HG03108 (cell line): ENCODE measurements at regions not wholly inside any gene's neighbourhood (a gene's known extent, or its start where the extent isn't known, plus 50 kb on each side); places are given as distances from the start of the nearest gene placed in this dataset.
"Not testable (repeated sequence)": the region's sequence is repeated elsewhere in the genome, so short reads cannot be mapped to it uniquely, and the experiment has no call there.

Experiments used
- ATAC-seq: cut with Tn5 transposase; IDR thresholded peaks from one replicate; pipeline ENCODE4 v1.9.1; 2021; ENCODE audit warnings: moderate library complexity; ENCODE audit not compliant: unreplicated experiment

DNA sequence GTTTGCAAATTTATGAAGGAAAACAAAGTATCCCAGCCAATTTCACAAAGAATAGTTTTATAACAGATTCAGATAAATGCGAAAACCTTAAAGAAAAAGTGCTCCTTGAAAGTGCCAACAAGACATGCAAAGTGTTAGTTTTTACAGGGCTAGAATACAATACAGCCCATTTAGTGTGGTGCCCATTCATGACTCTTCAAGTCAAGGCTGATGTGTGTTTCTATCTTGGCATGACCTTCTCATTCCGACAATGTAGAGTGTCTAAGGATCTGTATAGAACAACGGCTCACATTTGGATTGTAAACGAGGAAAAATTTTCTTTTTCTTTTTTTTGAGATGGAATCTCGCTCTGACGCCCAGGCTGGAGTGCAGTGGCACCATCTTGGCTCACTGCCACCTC lies 205.2 kb upstream of the SEMA6A start:
- ATAC-seq = no peak

DNA sequence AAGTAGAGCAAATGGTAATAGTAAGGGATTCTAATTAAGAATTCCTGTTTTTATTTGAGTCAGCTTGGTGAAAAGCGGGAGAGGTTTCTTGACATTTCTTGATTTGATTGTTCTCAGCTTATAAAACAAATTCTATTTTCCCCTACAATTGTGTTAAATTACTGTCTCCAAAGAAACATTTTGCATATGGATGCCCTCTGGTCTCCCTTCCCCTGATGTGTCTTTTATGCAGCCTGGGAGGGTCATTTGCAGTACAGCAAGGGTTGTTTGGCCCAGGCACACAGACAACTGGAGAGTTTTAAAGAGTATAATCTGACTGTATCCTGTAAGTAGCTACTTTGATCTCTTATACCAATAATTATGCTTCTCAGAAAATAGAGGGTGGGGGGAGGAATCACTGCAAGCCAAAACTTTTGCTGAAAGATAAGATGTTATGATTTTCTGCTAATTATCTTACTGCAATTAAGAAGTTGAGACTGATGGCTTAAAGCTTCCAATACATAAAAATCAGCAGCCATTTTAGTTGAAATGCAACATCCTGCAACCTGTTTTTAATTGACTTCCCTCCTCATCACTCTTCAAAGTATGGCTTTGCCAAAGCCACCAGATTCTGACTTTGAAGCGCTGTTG lies 204.1 kb upstream of the SEMA6A start:
- ATAC-seq = no peak

DNA sequence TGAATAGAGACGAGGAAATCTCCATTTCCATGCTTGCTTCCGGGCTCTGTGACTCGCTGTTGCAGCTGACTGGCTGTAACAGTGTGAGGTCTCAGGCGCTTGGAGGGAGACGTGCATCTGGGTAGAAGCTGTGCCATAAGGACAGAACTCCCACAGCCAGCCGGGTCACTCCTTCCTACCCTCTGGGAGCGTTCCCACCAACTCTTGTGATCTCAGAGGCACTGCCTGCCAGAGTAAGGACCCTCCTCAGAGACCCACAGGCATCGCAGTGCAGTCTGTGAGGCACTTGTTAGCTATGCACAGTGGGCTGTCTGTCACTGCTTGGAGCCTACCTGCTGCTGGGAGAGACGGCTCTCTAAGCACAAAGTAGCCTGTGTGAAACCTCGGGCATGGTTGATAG lies 203.4 kb upstream of the SEMA6A start:
- no peak for ATAC-seq

DNA sequence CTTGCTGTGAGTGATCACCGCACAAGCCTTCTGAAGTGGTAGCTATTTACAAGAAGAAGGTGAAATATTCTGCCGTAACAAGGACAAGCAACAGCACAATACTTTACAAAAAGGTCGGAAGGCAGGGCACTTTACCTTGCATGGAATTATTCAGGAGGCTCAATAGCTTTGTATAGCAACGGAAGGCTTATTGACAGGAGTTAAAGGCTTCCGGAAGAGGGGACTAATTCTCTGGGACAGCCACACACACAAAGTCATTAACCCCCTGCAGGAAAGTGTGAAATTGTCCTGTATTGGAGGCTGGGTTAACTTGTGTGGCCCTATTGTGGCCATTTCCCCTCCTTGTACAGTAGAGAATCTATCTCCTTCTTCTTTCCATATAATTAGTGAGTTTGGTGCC lies 199.3 kb upstream of the SEMA6A start:
- ATAC-seq = no peak

DNA sequence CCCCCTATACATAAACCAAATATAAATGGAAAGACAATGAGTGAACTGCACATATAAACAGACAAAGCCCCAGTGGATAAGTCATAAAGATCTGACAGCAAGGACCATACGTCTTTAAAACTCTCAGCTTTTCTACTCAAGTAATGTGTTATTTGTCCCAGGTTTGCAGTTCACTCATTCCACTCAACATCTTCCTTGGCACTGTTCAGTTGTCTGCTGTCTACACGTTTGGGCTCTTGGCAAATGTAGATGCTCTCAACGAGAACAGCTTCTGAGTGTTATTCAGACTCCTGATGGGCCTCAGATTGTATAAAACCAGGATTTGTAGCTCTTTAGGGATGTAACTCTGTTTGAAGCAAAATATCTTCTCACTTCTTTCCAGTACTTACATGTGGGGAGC lies 198.2 kb upstream of the SEMA6A start:
- no peak for ATAC-seq

DNA sequence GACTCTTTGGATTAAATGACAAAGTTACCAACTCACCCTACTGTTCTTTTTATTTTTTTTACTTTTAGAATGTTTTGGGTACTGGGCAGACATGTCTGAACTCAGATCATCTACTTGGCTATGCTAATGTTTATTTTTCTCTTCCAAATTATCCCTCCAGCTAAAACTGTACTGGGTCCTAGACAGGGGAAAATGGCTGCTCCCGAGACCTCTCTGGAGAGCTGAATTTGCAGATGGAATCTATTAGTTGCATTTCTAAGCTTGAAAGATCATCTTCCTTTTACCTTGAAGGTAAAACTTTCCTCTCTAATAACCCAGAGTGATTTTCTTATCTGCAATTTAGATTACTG lies 197.5 kb upstream of the SEMA6A start:
- ATAC-seq = no peak

DNA sequence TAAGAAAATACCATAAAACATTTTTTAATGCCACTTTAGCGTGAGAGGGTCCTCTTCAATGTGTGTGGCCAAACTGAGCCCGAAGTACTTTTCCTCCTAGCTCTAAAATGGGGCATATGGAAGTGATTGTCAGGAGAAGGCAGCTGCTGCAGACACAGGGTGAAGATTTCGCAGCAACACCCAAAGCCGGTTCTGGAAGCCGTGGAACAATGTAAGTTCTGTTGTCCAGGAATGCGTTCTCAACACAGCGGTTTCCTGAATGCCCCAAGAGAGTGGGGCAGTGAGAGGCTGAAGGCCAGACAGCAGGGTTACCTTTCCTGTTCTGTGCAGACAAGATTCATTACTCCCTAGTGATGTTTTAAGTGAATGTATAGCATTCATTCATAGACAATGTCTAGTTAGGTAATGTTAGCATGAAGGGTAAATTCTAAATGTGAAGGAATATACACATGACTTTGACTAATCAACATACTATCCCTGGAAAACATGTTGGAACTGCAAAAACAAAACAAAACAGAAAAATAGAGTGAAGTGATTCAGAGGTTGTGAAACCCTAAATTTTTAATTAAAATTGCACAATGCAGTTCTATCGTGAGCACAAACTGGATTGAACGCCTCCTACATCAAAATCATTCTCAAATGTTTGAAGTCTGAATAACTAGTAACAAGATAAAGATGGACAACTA lies 197.0 kb upstream of the SEMA6A start:
- no peak for ATAC-seq

DNA sequence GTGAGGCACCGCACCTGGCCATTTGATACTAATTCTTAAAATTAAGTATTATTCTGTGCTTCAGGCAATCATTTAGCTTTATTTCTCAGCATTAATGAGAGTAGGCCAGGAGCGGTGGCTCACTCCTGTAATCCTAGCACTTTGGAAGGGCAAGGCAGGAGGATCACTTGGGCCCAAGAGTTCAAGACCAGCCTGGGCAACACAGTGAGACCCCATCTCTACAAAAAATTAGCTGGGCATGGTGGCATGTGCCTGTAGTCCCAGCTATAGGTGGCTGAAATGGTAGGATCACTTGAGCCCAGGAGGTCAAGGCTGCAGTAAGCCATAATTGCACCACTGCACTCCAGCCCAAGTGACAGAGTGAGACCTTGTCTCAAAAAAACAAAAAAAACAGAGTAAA lies 195.3 kb upstream of the SEMA6A start:
- not testable (repeated sequence) for ATAC-seq

DNA sequence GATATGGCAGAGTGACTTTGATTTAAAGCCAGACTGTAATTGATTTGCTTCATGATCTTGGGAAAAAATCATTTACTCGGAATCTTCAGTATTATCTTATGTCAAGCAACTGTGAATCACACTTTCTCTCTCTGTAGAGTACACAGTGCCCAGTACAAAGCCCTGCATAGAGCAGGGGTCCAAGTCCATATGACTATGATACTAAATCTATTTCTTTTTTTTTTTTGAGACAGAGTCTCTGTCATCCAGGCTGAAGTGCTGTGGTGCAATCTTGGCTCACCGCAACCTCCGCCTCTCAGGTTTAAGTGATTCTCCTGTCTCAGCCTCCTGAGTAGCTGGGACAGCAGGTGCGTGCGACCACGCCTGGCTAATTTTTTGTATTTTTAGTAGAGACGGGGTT lies 194.8 kb upstream of the SEMA6A start:
- ATAC-seq = no peak

DNA sequence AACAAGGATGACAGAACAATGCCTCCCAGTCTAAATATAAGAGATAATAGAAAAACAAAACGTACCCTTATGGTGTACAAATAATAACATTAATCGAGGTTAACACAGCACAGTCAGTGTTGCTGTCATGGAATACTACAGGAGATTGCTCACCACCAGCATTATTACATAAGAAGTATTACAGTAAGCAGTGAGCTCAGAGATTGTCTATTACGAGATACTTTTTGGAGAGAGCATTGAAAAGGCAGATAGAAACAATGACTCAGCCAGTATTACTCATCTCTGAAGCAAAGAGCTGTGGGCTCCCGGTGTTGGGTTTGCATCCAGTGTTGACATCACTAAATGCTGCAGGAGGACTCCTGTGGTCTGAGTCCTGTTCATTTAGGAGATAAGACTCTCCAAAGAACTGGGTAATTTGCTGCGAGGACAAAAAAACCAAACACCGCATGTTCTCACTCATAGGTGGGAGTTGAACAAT lies 191.9 kb upstream of the SEMA6A start:
- no peak for ATAC-seq

DNA sequence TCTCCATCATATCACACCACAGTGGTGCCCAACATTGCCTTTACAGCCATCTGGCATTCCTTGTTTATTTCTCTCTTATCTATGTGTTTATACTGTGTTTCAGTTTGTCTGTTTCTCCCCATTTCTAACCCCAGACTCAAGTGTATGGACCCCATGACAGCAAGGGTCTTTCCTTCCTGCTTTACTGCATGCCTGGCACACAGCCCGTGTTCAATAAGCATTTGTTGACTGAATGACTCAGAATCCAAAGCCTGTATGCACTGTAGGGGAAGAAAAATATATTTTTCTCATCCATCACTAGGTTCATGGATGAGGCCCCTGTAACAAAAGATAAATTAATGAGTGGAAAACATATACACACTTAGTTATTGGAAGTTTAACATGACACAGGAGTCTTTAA lies 190.8 kb upstream of the SEMA6A start:
- no peak for ATAC-seq

DNA sequence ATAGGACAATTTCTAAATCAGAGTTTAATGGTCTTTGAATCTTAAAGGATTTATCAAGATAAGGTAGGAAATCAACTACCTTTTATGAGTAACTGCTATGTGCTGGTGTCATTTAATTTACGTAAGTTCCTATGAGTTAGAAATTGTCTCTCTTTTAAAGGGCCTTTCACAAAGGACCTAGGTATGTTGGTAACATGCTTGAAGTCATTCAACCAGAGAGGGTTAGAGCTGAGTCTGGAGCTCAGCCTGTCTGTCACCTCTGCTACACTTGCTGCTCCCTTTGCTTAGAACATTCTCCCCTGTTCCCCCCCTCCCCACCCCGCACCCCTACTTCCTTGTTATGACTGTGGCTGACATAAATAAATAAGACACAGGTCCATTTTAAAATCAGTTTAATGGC lies 190.3 kb upstream of the SEMA6A start:
- no peak for ATAC-seq

DNA sequence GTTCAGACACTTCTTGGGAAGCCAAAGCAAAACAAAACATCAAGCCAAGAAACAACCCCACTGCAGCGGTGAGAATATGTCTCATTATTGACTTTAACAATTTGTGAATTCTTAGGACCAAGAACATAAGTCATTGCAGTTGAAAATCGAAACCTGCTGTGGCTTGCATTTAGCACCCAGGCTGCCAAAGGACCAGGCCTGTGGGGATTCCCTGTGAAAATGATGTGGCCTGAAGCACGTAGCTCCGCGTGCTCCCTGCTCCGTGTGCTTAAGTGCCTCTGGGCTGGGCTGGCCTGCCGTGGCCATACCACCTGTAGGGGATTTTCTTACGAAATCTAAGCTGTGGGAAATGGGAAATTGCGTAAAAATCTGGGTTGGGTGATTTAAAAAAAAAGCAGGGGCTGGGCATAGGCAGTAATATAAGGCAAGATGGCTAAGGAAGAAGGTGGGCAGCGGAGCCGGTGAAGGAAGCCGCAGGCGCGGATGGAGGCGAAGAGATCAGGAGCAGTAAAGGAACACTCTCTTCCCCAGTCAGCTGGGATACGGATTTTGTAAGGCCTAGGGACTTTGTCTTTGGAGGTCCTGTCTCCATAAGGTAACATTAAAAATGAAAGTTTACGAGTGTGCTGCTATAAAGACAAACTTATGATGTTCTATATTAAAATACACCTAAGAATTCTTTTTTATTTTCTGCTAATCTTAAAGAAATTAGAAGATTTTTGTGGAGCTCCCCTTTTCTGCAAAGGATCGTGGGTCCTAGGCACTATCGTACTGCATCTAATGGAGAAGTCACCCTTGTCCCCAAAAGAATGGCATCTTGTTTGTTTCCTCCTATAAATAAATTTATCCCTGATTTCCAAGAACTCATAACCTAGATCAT lies 189.6 kb upstream of the SEMA6A start:
- peak; percentile 77 for ATAC-seq

DNA sequence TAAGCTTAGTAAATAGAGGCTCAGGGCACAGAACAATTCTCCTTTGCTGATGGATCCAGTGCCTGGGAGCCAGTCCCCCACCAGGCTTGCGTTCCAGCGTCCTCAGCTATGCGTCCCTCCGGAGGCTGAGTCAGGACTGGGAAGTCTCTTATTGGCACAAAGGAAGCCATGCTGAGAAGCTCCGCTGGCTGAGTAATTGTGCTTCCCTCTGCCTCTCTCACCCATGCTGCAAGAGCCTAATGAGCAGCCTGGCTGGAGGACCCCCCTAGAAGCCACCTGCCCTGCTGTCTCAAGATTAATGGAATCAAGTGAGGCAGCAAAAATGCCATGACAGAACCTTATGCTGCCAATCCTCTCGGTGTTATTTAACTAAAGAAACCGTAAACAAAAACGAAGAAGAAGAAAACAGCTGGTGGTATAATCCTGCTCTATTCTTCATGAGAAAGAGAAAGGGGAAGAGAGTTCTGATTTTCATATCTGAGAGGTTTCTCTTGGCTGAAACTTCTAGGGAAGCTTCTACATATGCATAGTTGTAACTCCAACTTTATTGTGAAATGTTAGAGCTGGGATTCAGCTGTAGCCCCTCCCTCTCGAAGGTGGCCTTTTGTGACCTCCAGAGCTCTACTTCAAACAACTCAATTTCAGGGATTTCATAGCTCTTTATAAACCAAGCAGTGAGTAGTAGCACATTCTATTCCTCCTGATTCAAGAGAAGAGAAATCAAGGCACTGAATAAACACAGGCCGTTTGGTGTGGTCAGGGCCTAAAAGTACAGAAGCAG lies 185.4 kb upstream of the SEMA6A start:
- no peak for ATAC-seq

DNA sequence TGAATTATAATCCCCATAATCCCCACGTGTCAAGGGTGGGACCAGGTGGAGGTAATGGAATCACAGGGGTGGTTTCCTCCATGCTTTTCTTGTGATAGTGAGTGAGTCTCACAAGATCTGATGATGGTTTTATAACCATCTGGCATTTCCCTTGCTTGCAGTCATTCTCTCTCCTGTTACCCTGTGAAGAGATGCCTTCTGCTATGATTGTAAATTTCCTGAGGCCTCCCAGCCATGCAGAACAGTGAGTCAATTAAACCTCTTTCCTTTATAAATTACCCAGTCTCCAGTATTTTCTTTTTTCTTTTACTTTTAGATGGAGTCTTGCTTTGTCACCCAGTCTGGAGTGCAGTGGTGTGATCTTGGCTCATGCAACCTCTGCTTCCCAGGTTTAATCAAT lies 182.7 kb upstream of the SEMA6A start:
- ATAC-seq = no peak

DNA sequence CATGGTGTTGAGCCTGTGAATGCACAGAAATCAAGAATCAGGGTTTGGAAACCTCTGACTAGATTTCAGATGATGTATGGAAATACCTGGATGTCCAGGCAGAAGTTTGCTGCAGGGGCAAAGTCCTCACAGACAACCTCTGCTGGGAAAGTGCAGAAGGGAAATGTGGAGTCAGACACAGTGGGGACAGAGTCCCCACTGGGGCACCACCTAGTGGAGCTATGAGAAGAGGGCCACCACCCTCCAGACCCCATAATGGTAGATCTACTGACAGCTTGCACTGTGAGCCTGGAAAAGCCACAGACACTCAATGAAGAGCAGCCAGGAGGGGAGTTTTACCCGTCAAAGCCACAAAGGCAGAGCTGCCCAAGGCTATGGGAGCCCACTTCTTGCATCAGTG lies 181.9 kb upstream of the SEMA6A start:
- ATAC-seq = no peak

DNA sequence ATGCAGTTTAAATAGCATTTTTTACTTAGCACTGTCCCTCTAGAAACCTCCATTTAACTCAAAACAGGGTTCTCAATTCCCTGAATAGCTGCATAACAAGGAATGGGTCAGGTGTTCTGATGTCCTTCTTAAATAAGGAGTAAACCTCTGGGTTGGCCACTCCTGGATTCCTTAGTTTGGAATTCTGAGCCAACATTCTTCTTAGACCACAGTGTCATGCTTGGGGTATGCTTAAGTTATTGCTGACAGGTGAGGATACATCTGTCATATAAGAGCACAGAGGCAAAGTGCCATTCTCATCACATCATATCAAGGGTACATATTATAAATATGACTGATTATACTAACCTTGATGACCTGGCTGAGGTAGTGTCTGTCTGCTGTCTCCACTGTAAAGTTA lies 179.9 kb upstream of the SEMA6A start:
- ATAC-seq = no peak

DNA sequence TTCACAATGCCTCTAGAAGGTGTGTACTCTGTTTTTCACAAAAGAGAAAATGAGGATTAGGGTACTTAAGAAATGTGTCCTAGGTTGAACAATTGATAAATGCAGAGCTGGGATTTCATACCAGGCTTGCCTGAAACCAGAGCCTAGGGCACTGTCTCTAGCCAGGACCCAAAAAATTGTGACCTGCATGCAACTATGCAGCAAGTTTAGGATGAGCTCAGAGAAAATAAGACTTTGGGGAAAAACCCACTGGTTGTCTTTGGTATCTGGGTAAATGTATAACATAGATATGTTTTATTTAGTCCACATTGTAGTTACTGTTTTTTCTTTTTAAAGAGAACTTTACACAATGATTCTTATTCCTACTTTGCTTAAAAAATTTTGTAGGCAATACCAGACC lies 177.1 kb upstream of the SEMA6A start:
- ATAC-seq = no peak

DNA sequence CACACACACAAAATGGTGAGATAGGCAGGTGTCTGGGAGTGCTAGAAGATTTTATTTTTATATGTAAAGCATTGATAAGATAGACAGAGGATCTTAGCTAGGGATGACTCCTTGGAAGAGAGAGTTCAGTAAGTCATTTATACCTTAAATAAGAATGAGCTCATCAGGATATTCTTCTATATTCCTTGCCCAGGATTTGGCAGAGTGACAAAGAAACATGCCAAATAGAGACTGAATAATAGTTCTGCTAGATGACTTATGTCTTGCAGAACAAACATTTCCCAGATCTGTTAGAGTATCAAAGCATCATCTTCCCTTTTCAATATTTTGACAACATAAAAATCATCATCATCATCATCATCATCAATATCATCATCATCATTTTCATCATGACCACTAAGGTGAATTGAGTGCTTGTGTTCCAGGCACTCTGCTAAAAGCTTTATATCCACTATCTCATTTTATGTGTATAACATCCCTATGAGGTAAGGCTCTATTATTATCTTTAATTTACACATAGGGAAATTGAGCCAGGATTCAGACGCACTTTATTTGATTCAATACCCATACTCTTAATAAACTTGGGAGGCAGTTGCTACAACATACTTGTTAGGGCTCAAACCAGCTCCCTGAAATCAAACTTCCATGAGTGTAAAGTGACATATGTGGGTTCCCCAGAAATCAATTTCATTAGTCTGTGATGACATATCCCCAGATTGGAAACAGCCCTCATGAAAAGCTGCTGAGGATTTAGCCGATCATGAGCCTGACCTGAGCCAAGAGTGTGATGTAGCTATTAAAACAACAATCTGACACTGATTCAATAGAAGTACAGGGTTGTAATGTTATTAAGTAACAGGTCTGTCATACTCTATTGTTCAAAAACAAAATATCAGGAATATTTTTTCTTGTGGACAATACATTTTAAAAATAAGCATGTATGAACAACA lies 176.3 kb upstream of the SEMA6A start:
- ATAC-seq = no peak

DNA sequence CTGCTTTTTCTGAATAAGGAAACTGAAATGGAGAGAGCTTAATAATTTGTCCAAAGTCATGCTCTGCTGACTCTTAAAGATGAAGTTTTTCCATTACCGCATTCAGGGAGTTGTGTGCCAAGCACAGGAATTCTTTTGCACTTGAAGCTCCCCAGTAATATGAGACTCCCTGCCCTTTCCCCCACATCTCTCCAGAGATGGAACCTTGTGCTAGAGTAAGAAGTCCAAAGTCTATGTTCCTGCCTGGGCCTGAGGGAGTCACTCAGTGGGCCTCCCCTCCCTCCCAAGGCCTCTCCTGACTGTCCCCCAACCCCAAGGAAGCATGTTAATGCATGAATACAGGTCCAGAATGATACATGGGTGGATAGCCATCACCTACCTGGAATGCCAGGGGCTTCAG lies 173.3 kb upstream of the SEMA6A start:
- no peak for ATAC-seq
